DMS153 treated with DMSO at 0.1 percent for 48 hours (cell line): ENCODE measurements at regions not wholly inside any gene's neighbourhood (a gene's known extent, or its start where the extent isn't known, plus 50 kb on each side); places are given as distances from the start of the nearest gene placed in this dataset.

Source experiments
- DNase-seq: peaks from one replicate; lab custom pipeline; 2025; ENCODE audit not compliant: unreplicated experiment; lab: John Stamatoyannopoulos, UW

DNA sequence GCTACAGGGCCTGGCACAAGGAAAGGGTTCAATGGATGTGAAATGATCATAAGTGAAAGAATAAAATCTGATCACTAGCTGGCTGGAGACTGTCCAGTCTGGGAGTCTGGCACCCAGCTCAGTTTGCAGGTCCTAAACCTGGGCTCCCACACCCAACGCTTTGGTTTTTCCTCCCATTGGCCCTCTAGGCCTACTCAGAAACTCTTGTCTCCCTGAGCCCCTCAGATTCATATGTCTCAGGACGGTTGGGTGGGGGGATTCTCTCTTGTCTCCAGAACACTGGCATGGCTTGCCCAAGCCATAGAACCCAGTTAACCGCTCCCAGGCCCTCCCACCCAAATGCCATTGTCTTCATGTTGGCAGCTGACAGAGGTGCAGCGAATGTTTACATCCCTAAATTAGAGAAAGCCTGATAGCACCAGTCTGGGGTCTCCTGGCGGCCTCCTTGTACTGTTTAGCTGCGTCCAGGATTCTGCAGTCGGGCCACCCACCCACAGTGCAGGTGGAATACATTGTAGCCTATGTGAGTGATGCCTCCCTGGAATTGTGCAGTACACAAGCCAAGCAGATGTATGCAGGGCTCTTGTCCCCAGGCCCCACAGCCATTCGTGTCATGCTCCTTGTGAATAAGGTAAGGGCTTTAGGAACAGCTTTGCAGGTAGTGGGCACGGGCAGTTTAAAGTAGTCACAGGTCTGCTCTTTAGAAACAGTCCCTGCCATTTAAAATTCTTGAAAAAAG lies 266.3 kb downstream of the XXYLT1 start:
- DNase-seq = no peak

DNA sequence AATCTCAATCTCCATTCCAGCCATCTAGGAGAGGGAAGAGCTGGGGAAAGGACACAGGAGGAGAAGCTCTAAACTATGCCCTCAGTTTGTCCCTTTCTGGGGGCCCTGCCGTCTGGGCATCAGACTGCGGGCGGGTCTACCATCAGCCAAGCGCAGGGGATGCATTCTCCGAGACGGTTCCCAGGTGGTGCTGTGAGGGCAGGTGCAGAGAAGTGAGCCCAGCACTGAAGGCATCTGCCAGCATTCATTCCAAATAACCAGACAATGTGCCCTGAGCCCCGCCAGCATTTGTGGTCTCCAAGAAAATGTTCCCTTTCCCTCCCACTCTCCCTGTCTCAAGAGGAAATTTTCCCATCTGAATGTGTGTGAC lies 265.7 kb downstream of the XXYLT1 start:
- DNase-seq = no peak

DNA sequence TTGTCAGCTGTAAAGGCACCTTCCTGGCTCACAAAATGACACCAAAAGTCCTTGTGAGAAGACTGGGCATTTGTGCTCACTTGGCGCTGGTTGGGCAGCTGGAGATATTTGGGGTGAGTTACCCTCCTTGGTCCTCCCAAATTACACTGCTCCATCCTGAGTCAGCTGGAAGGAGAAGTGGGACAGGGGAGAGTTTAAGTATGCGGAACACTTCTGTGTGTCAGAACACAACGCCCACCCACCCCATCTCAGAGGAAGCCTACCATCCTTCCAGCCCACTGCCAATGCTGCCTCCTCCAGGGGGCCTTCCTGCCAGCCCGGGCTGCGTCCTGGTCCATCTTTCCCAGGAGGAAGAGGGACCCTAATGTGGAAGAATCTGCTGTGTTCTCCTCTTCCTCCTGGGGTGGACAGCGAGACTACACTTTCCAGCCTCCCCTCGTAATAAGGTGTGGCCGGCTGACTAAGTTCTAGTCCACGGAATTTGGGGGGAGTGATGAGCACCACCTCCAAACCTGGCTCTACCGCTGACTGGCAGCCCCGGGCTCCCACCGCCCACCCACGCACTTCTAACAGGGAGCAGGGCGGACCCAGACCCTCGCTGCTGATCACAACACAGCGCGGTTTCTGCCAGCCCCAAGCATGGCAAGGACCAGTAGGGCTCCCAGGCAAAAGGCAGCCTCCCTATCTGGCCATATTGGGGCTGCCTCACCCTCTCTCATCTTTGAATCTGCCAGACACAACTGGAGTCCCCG lies 265.0 kb downstream of the XXYLT1 start:
- DNase-seq = no peak

DNA sequence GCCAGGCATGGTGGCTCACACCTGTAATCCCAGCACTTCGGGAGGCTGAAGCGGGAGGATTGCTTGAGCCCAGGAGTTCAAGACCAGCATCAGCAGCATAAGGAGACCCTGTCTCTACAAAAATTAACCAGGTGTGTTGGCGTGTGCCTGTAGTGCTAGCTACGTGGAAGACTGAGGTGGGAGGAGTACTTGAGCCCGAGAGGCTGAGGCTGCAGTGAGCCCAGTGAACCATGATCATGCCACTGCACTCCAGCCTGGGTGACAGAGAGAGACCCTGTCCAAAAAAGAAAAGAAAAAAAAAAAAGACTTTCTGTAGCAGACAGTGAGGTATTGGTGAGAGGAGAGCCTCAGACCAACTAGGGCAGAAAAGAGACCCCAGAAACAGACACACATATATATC lies 263.8 kb downstream of the XXYLT1 start:
- no peak for DNase-seq

DNA sequence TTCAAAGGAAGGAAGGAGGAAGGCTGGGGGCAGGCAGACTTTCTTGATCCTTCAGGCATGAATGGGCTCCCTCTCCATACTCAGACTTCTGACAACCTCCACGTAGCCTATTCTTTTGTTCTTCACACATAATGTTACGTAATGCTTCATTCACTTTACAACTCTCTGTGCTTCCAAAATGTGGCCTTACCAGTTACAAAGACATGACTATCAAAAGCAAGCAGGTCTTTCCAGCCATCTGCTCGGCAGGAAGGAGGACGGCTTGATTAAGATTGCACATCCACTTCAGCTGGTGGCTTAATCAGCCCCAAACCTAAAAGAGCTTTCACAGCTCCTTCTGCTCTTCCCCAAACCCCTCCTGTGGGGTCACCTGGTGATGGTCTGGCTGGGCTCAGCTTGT lies 263.2 kb downstream of the XXYLT1 start:
- DNase-seq = no peak

DNA sequence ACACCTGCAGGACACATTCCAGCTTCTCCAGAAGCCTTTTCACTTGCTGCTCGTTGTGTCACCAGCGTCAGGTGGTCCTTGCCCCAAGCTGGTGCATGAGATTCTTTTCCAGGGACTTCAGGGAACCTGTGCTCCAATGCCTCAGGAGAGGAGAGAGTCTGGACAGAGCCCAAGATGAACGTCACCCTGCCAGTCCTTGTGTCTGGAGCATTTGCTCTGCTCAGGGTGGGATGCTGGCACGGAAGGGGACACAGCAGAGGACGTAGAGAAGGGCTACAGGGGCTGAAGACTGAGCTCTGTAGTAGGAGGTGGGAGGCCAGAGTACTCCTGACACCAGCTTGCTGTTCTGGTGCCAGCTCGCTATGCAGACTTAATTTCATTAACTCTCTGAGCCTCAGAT lies 262.1 kb downstream of the XXYLT1 start:
- DNase-seq = no peak

DNA sequence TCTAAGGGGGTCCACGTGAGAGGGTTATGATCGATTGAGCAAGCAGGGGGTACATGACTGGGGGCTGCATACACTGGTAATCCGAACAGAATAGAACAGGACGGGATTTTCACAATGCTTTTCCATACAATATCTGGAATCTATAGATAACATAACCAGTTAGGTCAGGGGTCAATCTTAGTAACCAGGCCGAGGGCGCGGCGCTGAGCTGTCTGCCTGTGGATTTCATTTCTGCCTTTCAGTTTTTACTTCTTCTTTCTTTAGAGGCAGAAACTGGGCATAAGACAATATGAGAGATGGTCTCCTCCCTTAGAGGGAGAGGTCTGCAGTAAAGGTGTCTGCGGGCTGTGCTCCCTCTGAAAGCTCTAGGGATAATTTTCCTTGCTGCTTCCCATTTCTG lies 261.3 kb downstream of the XXYLT1 start:
- no peak for DNase-seq

DNA sequence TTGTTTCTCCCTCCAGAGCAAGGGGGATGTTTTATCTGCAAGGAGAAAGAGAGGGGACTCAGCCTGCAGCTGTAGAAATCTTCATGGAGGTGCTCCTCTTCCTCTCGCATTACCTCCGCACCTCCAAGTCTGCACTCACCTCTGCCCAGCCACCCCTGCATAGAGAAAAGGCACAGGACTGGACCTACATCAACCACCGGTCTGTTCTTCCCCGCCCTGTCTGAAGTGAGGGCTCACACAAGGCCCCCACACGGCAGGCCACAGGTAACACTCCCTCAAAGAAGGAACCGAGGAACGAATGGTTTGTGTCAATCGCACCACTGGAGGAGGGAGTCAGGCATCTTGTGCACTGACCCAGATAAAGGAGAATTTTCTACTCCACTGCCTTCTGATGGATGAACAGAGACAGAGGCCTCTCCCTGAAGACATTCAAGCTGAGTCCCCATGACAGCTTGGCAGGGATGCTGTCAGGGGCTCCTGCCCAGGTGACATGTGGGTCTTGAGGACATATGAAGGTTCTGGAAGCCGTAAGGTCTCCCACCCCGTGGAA lies 260.3 kb downstream of the XXYLT1 start:
- no peak for DNase-seq

DNA sequence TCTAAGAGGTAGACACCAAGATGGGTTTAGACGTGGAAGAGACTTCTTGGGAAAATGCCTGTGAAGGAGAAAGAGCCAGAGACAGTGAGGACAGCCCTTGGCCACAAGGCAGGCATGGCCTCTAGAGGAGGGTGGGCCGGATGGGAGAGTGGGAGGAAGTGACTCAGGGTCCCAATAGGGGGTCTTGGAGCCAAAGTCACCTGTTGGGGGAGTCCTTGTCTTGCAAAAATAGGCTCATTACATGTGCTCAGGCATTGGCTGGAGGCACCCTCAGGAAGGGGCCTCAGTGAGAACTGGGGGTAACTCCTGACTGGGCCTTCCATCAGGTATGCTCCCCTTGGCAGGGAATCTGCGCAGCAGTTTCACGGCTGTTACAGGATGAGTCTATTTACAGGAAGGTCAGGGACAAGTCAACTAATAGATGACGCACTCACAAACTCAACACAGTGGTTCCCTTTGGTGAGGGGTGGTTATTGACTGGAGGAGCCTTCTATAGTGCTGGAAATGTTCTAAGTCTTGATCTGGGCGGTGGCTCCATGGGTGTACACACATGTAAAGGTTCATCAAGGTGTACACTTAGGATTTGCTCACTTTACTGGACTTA lies 259.6 kb downstream of the XXYLT1 start:
- DNase-seq = no peak

DNA sequence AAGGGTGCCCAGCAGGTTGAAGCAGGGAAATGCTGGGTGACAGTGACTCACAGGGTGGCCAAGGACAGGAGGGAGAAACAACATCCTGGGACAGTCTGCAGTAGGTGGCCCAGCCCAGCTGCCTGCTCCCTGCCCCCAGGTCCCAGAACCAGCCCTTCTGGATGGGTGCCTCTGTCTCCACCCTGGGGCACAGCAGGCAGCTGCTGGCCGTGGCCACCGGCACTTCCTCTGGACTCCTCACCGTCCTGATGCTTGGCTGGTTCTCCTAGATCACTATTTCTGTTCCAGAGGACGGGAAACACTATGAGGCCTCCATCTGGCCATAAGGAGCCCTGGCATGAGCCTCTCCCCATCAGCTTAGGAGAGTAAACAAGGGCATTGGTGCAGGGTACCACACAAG lies 258.9 kb downstream of the XXYLT1 start:
- DNase-seq = no peak

DNA sequence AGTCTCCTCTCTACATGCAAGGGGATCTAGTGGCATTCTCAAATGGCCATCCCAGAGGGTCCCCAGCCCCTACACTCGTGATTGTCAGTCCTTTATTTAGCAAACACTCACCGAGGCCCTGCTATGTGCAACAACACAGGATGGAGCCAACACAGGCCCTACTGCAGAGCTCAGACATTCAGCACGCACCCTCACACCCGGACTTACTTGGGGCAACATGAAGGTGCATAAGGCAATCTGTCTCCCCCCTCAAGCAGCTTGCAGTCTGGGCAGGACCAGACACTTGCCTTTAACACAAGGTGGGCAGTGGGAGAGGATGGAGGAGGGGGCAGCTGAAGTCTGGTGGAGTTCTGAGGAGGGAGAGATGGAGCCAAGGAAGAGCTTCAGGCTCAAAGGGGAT lies 258.4 kb downstream of the XXYLT1 start:
- no peak for DNase-seq

DNA sequence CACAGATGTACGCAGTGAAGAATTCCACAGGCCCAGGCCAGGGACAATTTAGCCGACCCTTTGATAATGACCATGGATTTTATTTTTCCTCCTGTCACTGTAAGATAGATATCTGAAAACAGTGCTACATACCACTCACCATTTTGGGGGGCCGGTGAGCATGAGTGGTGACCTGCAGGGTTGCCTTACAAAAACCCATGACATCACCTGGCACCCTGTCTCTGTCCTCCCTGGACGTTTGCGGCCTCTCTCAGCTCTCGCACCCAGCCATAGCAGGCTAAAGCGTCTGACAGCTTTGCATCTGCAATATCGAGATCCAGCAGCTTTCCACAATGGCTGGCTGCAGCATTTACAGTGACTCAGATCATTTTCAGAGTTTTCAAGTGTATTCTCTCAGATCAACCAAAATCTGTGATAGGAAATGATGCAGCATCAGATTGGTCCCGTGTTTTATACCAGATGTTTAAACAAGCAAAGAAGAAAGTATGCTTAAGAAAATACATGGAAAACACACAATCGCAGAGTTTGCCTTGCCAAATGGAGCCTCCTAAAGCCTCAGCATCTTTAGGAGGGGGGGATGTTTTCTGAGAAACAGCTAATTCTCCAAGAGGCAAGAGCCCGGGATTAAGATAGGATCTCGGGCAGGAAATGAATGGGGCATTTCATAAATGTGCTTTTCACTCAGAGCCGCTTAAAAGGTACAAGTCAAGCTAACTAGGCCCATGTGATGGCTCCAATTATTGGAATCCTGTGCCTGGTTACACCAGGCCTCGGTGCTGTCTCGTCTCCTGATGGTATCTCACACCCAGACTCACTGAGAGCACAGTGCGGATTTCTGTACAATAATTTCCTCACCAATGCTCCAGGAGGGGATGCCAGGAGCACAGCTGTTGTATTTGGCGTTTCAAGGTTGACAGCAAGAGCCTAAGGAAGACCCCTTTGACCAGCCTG lies 257.3 kb downstream of the XXYLT1 start:
- no peak for DNase-seq

DNA sequence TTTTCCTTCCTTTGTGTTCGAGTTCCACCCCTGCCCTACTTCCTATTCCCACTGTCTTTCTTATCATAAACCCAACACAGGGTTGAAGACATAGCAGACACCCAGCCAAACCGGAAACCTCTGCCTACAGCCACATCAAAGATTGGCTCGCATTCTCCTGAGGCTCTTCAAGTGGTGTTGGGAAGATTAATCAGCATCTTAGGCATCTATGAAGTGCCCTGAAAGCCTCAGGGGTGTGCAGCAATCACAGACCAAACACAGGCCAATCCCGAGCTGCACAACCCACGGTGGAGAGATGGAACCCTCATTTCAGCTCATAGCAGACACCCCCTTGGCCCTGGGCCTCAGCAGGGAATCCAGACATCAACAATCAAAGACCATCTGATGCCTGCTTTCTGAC lies 255.9 kb downstream of the XXYLT1 start:
- no peak for DNase-seq

DNA sequence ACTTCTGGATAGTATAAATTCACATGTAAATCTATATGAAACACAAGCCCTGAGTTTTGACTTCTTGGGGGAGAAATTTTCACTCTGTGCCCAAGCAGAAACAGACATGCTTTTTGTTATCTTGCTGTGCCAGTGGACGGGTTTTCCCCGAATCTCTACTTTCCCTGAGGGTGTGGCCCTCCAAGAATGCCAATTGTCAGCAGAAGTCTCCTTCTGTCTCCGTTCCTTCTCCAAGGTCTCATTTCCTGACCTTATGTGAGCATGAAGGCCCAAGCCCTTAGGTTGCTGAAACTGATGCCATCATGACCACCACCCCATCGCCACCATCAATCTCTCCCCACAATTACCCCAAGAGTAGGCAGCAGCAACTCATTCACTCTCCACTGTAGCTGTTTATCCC lies 253.8 kb downstream of the XXYLT1 start:
- no peak for DNase-seq
